ENCODE measurements at regions not wholly inside any gene's neighbourhood (a gene's known extent, or its start where the extent isn't known, plus 50 kb on each side); places are given as distances from the start of the nearest gene placed in this dataset.

GRCh38 chr20:57803508-57804005 is 93.7 kb upstream of the PMEPA1 start:
- TF ChIP-seq CTCF (IDR thresholded peaks at IDR 0.05; ENCODE audit: extremely low read depth in 1 of 2, insufficient read depth in 1 of 2, low read depth in 1 of 2, low read length in 2 of 2), result no peak
- TF ChIP-seq POLR2A (IDR thresholded peaks at IDR 0.05; ENCODE audit: low read depth, low read length), result no peak
- no peak for TF ChIP-seq JUN (IDR thresholded peaks at IDR 0.05; ENCODE audit: borderline replicate concordance, insufficient read depth, insufficient read length, low read depth)
- no peak for TF ChIP-seq GATA2 (IDR thresholded peaks at IDR 0.05; ENCODE audit: insufficient read depth, insufficient read length, low read depth, low read length)
